WTC11 (cell line): ENCODE measurements at regions not wholly inside any gene's neighbourhood (a gene's known extent, or its start where the extent isn't known, plus 50 kb on each side); places are given as distances from the start of the nearest gene placed in this dataset.
A peak's percentile ranks its signal among the peaks of the same experiment; 100 is the strongest.

Experiments used
- ATAC-seq: fragments of 200-7000 bp; cut with Tn5 transposase; 2 replicates; pipeline ENCODE4 v1.10.0; 2021; ENCODE audit warnings: mild to moderate bottlenecking, moderate library complexity
- CTCF ChIA-PET: fragments of 300-600 bp; sonication (Branson Sonifier 250); formaldehyde crosslinking; loops from one replicate; lab custom pipeline; 2021; ENCODE audit warnings: antibody characterized with exemption; lab: Charles Lee
- POLR2A ChIA-PET: fragments of 350-600 bp; sonication (Branson Sonifier 250); formaldehyde crosslinking; loops from one replicate; lab custom pipeline; 2021; ENCODE audit warnings: antibody characterized with exemption; lab: Charles Lee
- DNase-seq: peaks from one replicate; pipeline ENCODE4 v3.0.0; 2021; ENCODE audit warnings: low spot score
- H3K27ac Mint-ChIP-seq: 2 replicates; pipeline ENCODE4 v1.8.0; 2021; ENCODE audit warnings: mixed read lengths
- H3K27me3 Mint-ChIP-seq: 2 replicates; pipeline ENCODE4 v1.8.0; 2021; ENCODE audit warnings: low read depth, mild to moderate bottlenecking, moderate library complexity, mixed read lengths
- H3K36me3 Mint-ChIP-seq: 2 replicates; pipeline ENCODE4 v1.8.0; 2021; ENCODE audit warnings: mixed read lengths
- H3K4me1 Mint-ChIP-seq: 2 replicates; pipeline ENCODE4 v1.8.0; 2022; ENCODE audit warnings: mixed read lengths
- H3K4me3 Mint-ChIP-seq: 2 replicates; pipeline ENCODE4 v1.8.0; 2021; ENCODE audit warnings: mild to moderate bottlenecking, moderate library complexity, mixed read lengths
- H3K9me3 Mint-ChIP-seq: 2 replicates; pipeline ENCODE4 v1.8.0; 2021; ENCODE audit warnings: mixed read lengths
- ATF3 ChIP-seq: sonication (generic); formaldehyde crosslinking; conservative IDR thresholded peaks from 2 replicates; pipeline ENCODE4 v1.8.1; 2022; ENCODE audit warnings: mild to moderate bottlenecking, missing genetic modification reagents
- CREM ChIP-seq: sonication (generic); formaldehyde crosslinking; IDR thresholded peaks from 2 replicates; pipeline ENCODE4 v1.8.1; 2022; ENCODE audit warnings: mild to moderate bottlenecking, missing genetic modification reagents, moderate library complexity
- CTCF ChIP-seq: fragments of 200-600 bp; IDR thresholded peaks from 2 replicates; pipeline ENCODE4 v1.8.0; 2022; ENCODE audit warnings: antibody characterized with exemption
- E2F1 ChIP-seq: sonication (generic); formaldehyde crosslinking; IDR thresholded peaks from 2 replicates; pipeline ENCODE4 v1.8.0; 2022; ENCODE audit warnings: mild to moderate bottlenecking, missing genetic modification reagents
- E2F5 ChIP-seq: sonication (generic); formaldehyde crosslinking; IDR thresholded peaks from 2 replicates; pipeline ENCODE4 v1.8.1; 2022; ENCODE audit warnings: mild to moderate bottlenecking, moderate library complexity, missing genetic modification reagents
- ESRRA ChIP-seq: sonication (generic); formaldehyde crosslinking; IDR thresholded peaks from 2 replicates; pipeline ENCODE4 v1.8.1; 2022; ENCODE audit warnings: mild to moderate bottlenecking, missing genetic modification reagents, borderline replicate concordance
- ETV6 ChIP-seq: sonication (generic); formaldehyde crosslinking; IDR thresholded peaks from 2 replicates; pipeline ENCODE4 v1.8.1; 2022; ENCODE audit warnings: mild to moderate bottlenecking, missing genetic modification reagents
- FOXK1 ChIP-seq: sonication (generic); formaldehyde crosslinking; IDR thresholded peaks from 2 replicates; pipeline ENCODE4 v1.8.0; 2022; ENCODE audit warnings: mild to moderate bottlenecking, moderate library complexity, missing genetic modification reagents
- FOXP4 ChIP-seq: sonication (generic); formaldehyde crosslinking; IDR thresholded peaks from 2 replicates; pipeline ENCODE4 v1.8.0; 2022; ENCODE audit warnings: mild to moderate bottlenecking, missing genetic modification reagents
- HMGA2 ChIP-seq: fragments of 250-450 bp; sonication (Bioruptor Pico); IDR thresholded peaks from 2 replicates; pipeline ENCODE4 v1.4.0; 2021; ENCODE audit warnings: mild to moderate bottlenecking, moderate library complexity
- MXD4 ChIP-seq: fragments of 250-450 bp; sonication (Bioruptor Pico); IDR thresholded peaks from 2 replicates; pipeline ENCODE4 v1.8.0; 2021; ENCODE audit warnings: mild to moderate bottlenecking, moderate library complexity, borderline replicate concordance
- NFE2L1 ChIP-seq: sonication (generic); formaldehyde crosslinking; IDR thresholded peaks from 2 replicates; pipeline ENCODE4 v1.8.1; 2023; ENCODE audit warnings: missing genetic modification reagents
- NFYB ChIP-seq: sonication (generic); formaldehyde crosslinking; conservative IDR thresholded peaks from 2 replicates; pipeline ENCODE4 v1.8.0; 2022; ENCODE audit warnings: low read depth, missing genetic modification reagents
- NR2C2 ChIP-seq: sonication (generic); formaldehyde crosslinking; IDR thresholded peaks from 2 replicates; pipeline ENCODE4 v1.8.0; 2022; ENCODE audit warnings: mild to moderate bottlenecking, missing genetic modification reagents
- NR3C1 ChIP-seq: sonication (generic); formaldehyde crosslinking; conservative IDR thresholded peaks from 2 replicates; pipeline ENCODE4 v1.8.1; 2023; ENCODE audit warnings: low read depth, mild to moderate bottlenecking, missing genetic modification reagents
- RELA ChIP-seq: sonication (generic); formaldehyde crosslinking; IDR thresholded peaks from 2 replicates; pipeline ENCODE4 v1.8.1; 2022; ENCODE audit warnings: missing genetic modification reagents, mild to moderate bottlenecking, borderline replicate concordance
- USF1 ChIP-seq: sonication (generic); formaldehyde crosslinking; IDR thresholded peaks from 2 replicates; pipeline ENCODE4 v1.8.0; 2022; ENCODE audit warnings: mild to moderate bottlenecking, missing genetic modification reagents
- USF2 ChIP-seq: sonication (generic); formaldehyde crosslinking; IDR thresholded peaks from 2 replicates; pipeline ENCODE4 v1.8.1; 2023; ENCODE audit warnings: mild to moderate bottlenecking, missing genetic modification reagents, moderate library complexity
- ZNF281 ChIP-seq: sonication (generic); formaldehyde crosslinking; IDR thresholded peaks from 2 replicates; pipeline ENCODE4 v1.8.0; 2023; ENCODE audit warnings: mild to moderate bottlenecking, missing genetic modification reagents
- ZNF396 ChIP-seq: fragments of 250-450 bp; sonication (Bioruptor Pico); IDR thresholded peaks from 2 replicates; pipeline ENCODE4 v1.8.0; 2021; ENCODE audit warnings: mild to moderate bottlenecking, moderate library complexity, borderline replicate concordance
- ZNF416 ChIP-seq: fragments of 250-450 bp; sonication (Bioruptor Pico); IDR thresholded peaks from 2 replicates; pipeline ENCODE4 v1.9.0; 2021; ENCODE audit warnings: mild to moderate bottlenecking, inconsistent platforms
- ZSCAN18 ChIP-seq: fragments of 250-450 bp; sonication (Bioruptor Pico); IDR thresholded peaks from 2 replicates; pipeline ENCODE4 v2.1.2; 2022; ENCODE audit warnings: mild to moderate bottlenecking, moderate library complexity

GRCh38 chr11:30666817-30667216, 80.7 kb upstream of the MPPED2 start:
- Mint-ChIP-seq H3K4me1 (no peaks in the 10 kb centered on the region), H3K9me3 (peaks cover 20% of the 10 kb centered on the region), H3K36me3 (peaks cover 7% of the 10 kb centered on the region; the same call in 1 of the 2 replicates), H3K4me3 (no peak overlapping the region), H3K27ac (no peak overlapping the region), H3K27me3 (peaks cover 4% of the 10 kb centered on the region; the same call in 1 of the 2 replicates)
- TF ChIP-seq FOXK1 (CRISPR knock-in tag): no peak
- no peak for TF ChIP-seq CREM (CRISPR knock-in tag)
- CTCF ChIA-PET: no interaction called here
- DNase-seq (no peak), ATAC-seq (no peak)
- POLR2A ChIA-PET: no interaction called here

- H3K27ac Mint-ChIP-seq: no peak overlapping the region
- peaks cover 7% of the 10 kb centered on the region; the same call in 1 of the 2 replicates for H3K36me3 Mint-ChIP-seq
- ChIA-PET CTCF (no interaction called here), POLR2A (no interaction called here)
- ATAC-seq (peak; percentile 51; the same call in 1 of the 2 replicates), DNase-seq (no peak)
- H3K27me3 Mint-ChIP-seq: peaks cover 4% of the 10 kb centered on the region; the same call in 1 of the 2 replicates
- H3K4me1 Mint-ChIP-seq: no peaks in the 10 kb centered on the region
- no peak overlapping the region for H3K4me3 Mint-ChIP-seq
- H3K9me3 Mint-ChIP-seq: peaks cover 13% of the 10 kb centered on the region
- no peak for TF ChIP-seq FOXP4 (CRISPR knock-in tag)
- TF ChIP-seq RELA: no peak
- no peak for TF ChIP-seq NFE2L1 (CRISPR knock-in tag)
- TF ChIP-seq USF2: peak; percentile 70
- no peak for TF ChIP-seq NR3C1 (CRISPR knock-in tag)
- no peak for TF ChIP-seq E2F5 (CRISPR knock-in tag)
- TF ChIP-seq ESRRA (CRISPR knock-in tag): no peak
- no peak for TF ChIP-seq ZSCAN18 (CRISPR knock-in tag)
- TF ChIP-seq NFYB (CRISPR knock-in tag): peak; percentile 36; the same call in 1 of the 2 replicates
- TF ChIP-seq E2F1: no peak
- no peak for TF ChIP-seq ZNF281 (CRISPR knock-in tag)
- no peak for TF ChIP-seq HMGA2 (CRISPR knock-in tag)
- TF ChIP-seq ZNF416 (CRISPR knock-in tag): no peak
- no peak for TF ChIP-seq ZNF396 (CRISPR knock-in tag)
- TF ChIP-seq ETV6: no peak
- TF ChIP-seq ATF3 (CRISPR knock-in tag): no peak
- peak; percentile 30; the same call in 1 of the 2 replicates for TF ChIP-seq USF1 (CRISPR knock-in tag)
- no peak for TF ChIP-seq CTCF
- TF ChIP-seq NR2C2 (CRISPR knock-in tag): no peak
- TF ChIP-seq MXD4 (CRISPR knock-in tag): no peak
Measured at GRCh38 chr11:30665067-30665466, 78.9 kb upstream of the MPPED2 start.
